Hematopoietic multipotent progenitor cell treated with erythropoietin and hydrocortisone succinate and interleukin-3 and kit ligand, for 8 days (in vitro differentiated cells): ENCODE measurements at regions not wholly inside any gene's neighbourhood (a gene's known extent, or its start where the extent isn't known, plus 50 kb on each side); places are given as distances from the start of the nearest gene placed in this dataset.
A peak's percentile ranks its signal among the peaks of the same experiment; 100 is the strongest.

Experiments used
- DNase-seq: peaks from one replicate; pipeline ENCODE4 v3.0.0-alpha.2; 2015

DNA sequence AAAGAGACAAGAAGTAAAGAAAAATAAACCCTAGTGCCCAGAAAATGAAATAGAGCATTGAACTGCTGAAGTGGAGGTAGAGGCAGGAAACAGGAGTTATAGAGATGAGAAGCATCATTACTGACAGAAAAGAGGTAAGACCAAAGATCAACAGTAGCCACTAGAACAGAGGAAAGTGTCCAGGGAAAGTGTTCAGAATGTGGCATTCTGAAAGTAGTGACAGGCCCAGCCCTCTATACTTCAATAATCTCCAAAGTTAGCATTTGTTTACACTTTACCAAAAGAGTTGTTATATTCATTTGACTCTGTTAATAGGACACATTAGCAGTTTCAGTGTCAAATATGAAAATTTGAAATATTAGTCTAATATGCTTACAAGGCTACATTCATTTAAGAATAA lies 727.1 kb upstream of the NECTIN3 start:
- DNase-seq: no peak

DNA sequence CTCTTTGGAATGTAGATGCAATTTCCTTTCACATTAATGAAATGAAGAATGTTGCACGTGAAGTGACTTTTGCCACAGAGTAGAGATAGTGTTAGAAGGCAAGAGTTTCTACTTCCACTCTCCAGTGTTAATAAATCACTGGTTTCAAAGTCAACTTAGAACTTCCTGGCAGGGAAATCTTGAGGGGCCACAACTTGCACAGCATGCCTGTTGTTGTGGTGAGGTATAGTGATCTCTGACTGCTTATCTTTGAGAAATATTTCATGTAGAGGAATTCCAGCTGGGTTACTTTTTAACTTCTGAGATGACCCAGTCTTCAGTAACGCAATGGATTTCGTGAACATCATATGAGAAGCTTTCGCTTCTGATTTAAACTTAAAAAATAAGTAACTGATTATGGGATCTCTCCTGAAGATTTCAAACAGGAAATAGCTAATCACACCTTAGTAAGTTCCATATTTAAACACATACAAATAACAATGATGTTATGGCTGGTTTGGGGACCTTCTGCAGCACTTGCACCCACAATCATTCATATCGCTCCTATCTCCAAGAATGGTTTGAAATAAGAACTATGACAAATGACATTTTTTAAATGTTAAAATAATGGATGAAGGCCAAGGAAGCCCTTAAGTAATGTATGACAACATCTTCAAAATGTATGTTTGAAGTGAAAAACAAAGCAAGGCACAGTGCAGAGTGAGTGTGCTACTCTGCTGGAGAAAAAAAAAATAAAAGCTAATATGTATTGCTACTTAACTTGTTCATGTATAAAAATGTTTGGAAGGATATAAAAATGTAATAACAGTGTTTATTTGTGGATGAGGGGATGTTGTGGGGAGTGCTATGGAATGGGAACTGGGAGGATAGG lies 726.5 kb upstream of the NECTIN3 start:
- DNase-seq: no peak

DNA sequence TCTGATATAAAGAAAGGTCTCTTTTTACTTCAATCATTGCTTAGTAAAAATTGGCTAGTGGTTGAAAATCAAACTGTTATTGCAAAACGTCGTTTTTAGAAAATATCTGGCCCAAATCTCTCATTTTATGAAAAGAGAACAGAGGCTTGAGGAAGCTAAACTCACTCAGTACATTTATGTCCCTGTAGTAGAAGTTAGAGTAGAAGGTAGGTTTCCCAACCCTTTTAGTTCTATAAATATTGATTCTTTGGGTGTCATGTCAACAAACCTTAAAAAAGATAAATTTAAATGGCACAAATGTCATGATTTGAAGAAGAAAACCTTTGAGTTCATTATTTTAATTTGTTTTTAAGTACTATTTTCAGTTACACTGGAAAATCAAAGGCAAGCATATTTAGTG lies 722.3 kb upstream of the NECTIN3 start:
- no peak for DNase-seq

DNA sequence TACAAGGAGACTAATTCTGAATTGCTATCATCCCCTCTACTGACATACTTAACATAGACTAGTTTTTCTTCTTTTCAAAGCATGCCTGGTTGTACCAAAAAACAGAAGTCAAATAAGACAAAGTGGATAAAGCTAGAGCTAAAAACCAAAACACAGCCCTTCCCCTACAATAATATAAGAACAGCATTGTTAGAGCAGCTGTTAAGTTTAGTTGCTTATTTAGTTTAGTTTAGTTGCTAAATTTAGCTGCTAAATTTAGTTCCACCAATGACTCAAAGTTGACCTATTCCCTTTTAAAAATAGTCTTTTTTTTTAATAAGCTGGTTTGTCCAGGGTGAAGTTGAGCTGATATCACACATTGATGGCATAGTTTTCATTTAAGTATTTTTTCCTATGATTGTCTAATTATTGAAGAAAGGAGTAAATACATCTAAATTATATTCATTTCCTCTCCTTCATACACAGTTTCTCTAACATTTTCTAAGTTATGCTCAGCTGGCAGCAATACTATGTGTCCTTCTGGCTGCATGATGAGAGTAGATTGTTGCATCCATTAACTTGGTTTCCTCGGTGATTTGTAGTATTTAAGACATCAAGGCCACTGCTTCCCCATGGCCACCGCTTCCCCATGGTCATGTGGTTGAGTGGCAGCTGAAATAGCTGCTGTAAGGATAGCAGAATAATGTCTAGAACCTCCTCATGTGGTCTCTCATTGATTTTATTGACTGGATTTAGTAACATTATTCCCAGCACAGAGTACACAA lies 718.6 kb upstream of the NECTIN3 start:
- no peak for DNase-seq

DNA sequence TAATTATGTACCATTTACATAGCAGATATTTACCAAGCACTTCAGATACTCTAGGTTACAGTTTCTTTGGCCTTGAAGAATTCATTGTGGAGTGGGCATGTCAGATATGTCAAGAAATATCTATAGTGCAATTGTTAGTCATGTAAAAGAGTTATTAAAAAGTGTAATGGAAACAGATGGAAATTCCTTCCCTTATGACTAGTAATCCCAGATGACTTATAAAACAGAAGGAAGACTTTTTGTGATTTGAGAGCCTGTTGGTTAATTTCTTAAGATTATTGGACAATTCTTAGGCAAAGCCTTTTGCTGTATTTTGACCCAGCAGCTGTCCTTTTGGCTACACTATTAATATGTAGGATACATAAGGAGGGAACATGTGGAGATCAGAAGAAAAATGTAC lies 708.9 kb upstream of the NECTIN3 start:
- no peak for DNase-seq

DNA sequence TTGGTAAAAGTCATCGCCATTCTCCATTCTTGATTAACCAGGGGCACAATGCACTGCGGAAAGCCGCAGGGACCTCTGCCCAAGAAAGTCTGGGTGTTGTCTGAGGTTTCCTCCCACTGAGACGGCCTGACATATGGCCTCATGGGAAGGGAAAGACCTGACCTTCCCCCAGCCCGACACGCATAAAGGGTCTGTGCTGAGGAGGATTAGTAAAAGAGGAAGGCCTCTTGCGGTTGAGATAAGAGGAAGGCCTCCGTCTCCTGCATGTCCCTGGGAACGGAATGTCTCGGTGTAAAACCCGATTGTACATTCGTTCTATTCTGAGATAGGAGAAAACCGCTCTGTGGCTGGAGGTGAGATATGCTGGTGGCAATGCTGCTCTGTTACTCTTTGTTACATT lies 704.3 kb upstream of the NECTIN3 start:
- DNase-seq: peak; percentile 55

DNA sequence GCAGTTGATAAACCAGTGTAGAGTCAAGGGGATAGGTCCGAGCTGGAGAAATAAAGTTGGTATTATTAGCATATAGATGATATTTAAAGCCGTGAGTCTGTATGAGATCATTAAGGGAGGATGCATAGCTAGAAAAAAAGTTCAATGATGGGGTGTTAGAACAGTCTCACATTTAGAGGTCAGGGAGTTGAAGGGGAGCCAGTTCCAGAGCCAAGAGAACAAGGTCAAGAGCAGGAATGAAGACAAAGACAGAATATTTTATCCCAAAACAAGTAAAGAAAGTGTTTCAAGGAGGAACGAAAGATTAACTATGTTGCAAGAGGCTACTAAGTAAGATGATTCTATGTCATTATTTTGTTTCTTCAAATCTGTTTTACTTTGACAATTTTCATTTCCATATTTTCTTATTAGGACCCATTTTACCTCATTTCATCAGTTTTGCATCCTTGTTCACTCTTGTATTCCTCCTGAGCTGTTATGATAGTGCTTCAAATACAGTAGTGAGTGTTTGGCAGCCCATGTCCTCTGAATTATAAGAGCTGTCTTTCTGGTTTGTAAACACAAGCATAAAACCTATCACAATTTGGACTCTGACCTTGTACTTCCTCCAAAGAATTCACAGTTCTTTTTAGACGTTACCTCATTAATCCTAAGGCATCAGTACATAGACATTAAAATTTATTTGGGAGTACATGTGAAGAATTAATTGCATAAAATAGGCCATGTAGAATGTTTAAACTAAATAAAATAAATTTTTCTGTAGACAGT lies 695.7 kb upstream of the NECTIN3 start:
- DNase-seq: no peak

DNA sequence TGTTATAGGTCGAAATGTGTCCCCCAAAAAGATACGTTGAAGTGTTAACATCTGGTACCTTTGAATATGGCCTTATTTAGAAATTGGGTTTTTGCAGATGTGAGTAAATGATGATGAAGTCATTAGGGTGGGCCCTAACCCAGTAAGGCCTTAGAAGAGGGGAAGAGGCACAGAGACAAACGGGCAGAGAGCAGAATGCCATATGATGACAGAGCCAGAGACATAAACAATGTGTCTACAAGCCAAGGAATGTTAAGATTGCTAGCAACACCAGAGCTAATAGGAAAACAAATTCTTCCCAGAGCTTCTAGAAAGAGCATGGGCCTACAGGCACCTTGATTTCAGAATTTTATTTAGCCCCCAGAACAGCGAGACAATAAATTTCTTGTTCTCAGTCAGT lies 693.1 kb upstream of the NECTIN3 start:
- DNase-seq: no peak

DNA sequence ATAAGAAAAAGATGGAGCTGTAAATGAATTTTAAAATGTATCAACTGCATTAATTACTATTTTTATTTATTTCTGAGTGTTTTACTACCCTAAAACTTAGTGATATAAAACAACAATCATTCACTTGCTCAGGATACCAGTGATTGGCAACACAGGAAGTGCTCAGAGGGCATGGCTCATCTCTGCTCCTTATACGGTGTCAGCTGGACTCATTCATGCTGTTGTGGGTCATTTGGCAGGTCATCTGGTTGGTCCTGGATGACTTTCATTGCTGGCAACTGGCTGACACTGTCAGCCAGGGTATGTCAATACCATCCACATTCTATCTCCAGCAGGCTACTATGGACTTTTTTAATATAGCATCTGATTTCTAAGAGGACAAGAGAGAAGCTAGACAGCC lies 689.6 kb upstream of the NECTIN3 start:
- no peak for DNase-seq

DNA sequence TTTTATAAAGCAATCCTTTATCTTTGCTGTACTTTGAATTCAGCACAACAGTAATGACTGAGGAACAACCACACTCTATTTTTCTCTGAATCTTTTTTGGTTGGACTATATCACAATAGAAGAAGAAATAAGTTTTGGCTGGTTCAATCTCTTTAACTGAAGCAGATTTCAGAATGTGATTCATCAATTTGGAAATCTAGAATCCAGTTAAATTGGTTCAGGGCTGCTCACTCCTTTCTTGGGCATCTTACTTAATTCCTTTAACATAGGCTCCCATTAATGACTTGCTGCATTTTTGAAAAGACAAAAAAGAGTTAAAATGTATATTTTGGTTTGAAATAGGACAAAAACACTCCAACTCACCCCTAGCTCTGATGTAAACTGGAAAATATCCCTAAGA lies 688.3 kb upstream of the NECTIN3 start:
- DNase-seq: no peak

DNA sequence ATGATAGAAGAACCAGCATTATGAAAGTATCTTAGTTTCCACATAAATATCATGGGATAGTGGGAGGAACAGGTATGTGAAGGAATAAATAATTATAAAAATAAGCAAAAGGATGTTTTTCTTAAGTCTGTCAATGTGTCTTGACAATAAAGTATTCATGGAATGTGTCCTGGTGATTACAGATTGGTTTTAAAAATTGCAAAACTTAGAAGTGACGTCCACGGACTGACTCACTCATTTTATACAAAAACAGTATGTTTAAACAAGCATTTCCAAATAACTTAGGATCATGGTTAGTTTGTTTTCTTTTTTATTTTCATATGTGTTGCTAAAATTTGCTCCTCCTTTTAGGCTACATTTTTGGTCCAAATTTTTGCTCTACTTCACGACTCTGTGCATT lies 687.0 kb upstream of the NECTIN3 start:
- no peak for DNase-seq

DNA sequence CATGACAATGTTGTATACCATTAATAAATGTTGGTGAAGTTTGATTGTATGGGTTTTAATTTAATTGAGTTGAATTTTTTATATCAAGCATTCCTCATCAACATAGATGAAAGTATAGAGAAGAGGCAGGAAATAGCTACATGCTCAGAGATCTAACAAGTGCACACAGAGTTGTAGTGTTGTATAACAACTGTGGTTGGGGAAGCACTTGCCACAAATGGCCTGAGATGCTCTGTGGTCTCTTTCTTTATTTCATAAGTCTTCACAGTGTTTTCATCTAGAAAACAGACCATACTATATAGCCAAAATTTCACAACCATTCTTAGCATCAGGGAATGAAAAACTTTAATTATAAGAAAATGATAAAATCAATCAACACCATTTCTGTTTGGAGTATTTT lies 682.6 kb upstream of the NECTIN3 start:
- DNase-seq: no peak

DNA sequence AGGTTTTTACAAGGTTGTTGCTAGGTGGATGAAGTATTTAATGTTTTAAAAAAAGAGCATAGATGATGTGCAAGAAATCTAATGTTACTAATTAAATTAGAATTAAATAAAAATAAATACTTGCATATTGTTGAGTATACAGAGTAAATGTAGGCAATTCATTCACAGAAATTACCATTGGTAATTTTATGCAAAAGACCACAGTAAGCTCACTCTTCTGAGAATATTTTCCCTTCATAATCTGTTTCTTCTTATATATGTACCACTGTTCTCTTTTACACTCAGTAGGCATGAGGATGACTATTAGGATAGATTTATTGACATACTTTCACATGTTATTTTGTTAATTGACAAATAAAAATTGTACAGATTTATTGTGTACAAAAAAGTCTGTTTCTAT lies 681.2 kb upstream of the NECTIN3 start:
- no peak for DNase-seq

DNA sequence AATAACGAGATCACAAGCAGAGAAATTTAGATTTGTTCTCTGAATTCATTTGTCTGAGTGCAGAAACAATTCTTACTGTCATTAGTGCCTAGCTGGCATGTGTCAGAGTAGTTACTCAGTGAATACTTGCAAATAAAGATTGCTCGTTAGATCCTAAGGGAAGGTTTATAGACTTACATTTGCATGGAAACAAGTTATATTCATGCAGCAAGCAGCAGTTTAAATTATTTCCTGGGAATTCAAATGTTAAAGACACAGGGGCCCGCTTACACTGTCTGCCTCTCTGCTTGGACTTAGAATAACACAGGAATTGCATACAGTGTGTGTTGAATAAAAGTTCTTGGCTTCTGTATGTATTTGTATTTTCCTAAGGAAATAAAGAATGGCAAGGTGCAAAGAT lies 680.6 kb upstream of the NECTIN3 start:
- DNase-seq: no peak

DNA sequence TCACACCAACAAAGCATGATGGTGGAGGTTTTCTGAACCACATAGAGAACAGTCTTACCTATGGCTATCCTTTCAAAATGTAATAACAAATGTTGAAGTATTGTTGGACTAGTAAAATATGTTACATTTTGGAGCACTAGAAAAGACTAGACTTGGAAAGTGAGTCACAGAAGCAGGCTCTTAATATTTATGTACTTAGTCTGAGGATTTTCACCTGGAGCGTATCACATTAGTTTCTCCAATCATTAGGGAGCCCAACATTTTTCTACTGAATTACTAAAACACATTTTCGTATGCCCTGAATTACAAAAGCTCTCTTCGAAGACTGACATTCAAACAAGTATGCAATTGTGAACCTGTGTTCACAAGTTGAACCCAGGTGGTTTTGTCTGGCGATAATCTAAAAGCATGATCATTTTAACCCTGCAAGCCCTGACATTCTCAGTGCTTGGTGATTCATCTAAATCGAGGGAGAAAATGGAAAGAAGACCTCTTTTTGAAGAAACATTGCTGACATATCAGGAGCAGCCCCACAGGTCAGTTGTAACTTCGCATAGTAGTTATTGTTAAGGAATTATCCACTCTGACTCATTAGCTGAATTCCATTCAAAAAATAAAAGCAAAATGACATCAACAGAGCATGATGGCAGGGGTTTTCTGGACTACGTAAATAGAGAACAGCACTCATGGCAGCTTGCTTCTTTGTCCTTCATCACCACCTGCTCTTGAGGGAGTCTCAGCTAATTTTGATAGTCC lies 679.8 kb upstream of the NECTIN3 start:
- no peak for DNase-seq

DNA sequence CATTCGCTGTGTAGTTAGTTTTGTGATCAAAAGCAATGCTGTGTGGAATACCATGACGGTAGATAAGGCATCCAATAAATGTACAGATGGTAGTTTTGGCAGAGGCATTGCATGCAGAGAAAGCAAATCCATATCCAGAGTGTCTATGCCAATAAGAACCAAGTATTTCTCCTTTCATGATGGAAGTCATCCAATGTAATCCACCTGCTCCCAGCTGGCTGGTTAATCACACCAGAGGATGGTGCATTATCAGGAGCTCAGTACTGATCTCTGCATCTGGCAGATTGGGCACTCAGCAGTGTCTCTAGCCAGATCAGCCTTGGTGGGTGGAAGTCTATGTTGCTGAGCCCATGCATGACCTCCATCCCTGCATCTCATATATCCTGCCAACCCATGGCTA lies 677.7 kb upstream of the NECTIN3 start:
- no peak for DNase-seq

DNA sequence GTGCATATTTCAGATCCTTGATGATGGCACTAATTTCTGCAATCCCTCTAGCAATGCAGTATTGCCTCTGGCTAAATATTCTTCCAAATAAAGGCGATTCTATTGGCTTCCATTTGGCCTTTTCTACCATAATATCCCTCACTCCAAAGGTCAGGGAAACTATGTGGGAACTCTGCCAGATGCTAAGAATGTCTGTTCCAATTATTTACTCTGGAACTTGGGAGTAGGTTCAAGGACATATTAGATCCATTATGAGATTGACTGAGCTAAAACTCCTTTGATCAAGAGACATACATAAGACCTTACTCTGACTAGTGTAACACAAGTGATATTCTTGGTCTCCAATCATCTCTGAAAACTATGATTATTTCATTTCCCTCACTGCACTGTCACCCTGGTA lies 674.5 kb upstream of the NECTIN3 start:
- DNase-seq: no peak

DNA sequence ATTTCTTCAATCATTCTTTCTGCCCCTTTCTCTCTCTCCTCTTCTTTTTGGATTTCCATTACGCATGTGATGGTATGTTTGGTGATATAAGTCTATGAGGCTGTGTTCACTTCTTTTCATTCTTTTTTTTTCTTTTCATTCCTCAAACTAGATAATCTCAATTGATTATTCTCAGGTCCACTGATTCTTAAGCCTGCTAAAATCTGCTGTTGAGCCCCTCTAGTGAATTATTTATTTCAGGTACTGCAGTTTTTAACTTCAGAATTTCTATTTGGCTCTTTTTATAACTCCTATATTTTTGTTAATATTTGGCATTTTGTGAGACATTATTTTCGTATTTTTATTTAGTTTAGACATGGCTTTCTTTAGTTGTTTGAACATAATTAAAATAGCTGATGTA lies 671.3 kb upstream of the NECTIN3 start:
- DNase-seq: no peak

DNA sequence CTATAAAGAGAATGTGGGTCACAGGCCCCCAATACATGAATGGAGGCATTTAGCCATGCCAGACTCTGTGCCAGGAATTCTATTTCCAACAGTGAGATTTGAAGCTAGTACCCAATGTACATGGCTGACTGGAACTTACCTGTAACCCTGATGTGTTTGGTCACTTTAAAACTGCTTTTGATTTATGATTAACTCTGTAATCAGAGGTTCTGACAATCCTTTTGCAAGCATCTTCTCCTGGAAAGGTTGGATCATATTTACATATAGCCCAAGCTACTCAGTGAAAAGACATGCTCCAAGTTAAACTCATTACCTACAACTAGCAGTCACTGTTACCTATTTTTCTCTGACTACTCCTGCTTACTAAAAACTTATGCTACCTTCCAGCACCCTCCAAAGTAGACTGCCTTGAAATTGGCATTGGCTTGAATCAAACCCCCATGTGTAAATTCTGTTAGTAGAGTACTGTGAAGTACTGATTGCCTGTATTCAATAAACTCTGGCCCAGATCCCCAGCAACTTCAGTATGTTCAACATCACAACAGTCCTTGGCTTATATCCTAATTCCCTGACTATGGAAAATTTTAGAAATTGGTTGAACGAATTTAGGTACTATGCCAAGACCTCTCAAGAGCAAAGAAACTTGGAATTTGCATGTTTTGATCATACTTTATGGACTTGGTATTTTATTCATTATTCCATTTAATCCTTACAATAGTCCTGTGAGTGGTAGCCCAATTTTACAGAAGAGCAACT lies 665.6 kb upstream of the NECTIN3 start:
- no peak for DNase-seq

DNA sequence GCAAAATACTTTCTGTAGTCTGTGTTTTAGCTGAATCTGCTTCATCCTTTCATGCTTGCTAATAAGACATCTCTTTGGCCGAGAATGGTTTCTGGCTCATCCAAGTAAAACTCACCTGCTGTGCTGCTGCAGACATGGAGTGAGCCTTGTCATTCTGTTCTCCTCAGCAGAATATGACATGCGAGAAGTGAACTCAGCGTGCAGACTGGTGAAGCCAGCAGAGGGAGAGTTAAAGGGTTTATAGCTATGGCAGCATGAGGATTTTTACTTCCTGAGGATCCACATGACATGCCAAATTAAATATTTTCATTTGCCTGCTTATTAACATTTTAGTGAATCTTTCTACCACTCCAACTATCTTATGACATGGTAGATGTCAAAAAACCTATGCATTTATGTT lies 658.4 kb upstream of the NECTIN3 start:
- no peak for DNase-seq

DNA sequence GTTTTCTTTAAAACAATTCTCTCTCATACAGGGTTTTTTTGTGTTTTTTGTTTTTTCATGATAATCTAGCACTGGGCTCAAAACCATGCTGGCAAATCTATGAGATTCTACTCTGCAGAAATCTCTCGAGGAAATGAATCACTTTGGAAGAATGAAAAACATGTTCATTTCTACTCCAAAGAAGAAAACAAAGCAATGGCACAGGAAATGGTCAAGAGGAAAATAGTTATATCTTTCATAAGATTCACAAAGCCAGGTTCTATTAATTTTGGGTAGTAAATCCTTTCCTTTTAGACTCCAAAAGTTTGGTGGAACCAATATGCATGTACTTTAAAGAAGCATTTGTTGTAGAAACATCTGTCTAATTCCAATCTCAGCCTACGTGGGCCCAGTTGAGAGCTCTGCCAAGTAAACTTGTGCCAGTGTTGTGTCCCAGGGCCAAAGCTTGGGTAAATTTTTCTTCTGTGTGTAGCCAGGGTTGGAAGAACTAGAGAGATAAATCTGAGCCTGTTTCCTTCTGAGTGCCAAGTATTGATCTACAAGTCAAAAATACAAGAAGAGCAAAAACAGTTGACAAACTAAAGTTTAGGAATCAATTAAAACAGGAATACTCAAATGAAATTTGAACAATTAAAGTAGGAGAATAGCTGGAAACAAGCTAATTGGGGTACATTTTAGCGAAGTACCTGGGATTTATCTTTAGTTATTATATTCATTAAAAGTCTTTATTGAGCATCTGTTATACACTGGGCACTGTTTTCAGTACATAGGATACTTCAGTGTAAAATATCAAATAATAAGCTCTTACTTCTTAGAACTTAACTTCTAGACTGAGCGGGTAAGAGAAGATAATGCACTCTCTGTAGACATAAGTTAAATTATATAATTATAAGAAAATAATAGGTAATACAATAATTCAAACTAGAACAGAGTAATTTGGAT lies 657.5 kb upstream of the NECTIN3 start:
- no peak for DNase-seq
